ENCODE measurements at regions not wholly inside any gene's neighbourhood (a gene's known extent, or its start where the extent isn't known, plus 50 kb on each side); places are given as distances from the start of the nearest gene placed in this dataset.

- TF ChIP-seq CTCF (conservative IDR thresholded peaks at IDR 0.05) (no peak), ZFX (IDR thresholded peaks at IDR 0.05) (no peak)
Observed at GRCh38 chr20:7387638-7388193, 552.5 kb downstream of the HAO1 start.
